Stimulated activated naive CD8-positive, alpha-beta T cell treated with anti-CD3 and anti-CD28 coated beads, Interleukin-15, Interleukin-2, amounts not matched to agents 100 U/mL and 50 U/mL, for 24 hours (primary cell): ENCODE measurements at regions not wholly inside any gene's neighbourhood (a gene's known extent, or its start where the extent isn't known, plus 50 kb on each side); places are given as distances from the start of the nearest gene placed in this dataset.
"Not testable (repeated sequence)": the region's sequence is repeated elsewhere in the genome, so short reads cannot be mapped to it uniquely, and the experiment has no call there.

Experiments used
- ATAC-seq: fragments of 150-1000 bp; cut with Tn5 transposase; one replicate; pipeline ENCODE4 v1.10.0; 2021
- DNase-seq: peaks from one replicate; pipeline ENCODE4 v3.0.0; 2021

DNA sequence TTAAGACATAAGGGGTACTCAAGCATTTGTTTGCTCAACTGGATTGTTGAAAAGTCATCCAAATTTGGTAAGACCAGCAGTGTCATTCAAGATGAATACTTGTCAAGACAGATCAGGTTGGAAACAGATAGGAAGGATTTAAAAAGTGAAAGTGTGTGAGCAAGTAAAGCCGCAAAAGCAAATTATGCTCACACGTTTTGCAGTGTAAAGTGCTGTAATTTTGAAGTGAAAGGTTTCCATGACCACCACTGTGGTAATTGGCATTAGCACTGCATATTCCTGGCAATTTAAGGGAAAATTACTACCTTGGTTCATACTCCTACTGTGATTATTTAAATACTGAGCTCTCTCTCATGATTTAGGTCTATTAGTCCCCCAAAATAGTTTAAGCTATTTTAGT is 704.1 kb upstream of the CCDC179 start:
- DNase-seq, result no peak
- ATAC-seq, result no peak

DNA sequence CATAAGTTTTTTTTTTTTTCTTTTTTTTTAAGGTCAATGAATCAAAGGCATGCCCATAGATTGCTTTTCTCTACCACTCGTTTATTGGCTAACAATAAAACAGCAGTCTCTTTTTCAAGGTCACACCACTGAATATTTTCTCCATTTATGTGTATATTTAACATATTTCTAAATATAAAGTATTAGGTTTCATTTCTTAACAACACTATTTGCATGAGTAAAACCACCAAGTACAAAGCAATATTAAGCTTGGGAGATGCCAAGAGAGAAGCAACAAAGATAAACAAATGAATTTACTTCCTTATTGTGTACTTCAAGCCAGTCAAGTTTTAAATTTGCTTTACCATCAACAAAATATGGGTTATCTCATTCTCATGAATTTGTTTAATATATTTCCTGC is 708.9 kb upstream of the CCDC179 start:
- DNase-seq, result no peak
- no peak for ATAC-seq

DNA sequence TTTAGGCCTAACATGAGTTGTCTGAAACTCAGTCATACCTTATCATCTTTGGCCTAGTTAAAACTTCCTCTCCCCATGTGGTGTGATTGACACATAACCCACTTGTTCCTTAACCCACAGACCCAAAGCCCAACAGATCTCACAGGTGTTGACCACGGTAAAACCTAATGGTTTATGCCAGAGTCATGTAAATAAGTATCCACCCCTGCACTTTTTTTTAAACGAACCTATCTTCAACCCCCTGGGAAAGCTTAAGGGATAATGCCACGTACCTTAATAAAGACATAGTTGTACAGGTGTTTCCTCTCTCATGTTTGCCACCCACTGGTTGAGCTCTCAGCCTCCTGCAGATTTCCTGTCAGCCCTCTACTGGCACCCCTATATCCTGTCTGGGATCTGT is 709.3 kb upstream of the CCDC179 start:
- ATAC-seq, result no peak
- DNase-seq, result no peak

DNA sequence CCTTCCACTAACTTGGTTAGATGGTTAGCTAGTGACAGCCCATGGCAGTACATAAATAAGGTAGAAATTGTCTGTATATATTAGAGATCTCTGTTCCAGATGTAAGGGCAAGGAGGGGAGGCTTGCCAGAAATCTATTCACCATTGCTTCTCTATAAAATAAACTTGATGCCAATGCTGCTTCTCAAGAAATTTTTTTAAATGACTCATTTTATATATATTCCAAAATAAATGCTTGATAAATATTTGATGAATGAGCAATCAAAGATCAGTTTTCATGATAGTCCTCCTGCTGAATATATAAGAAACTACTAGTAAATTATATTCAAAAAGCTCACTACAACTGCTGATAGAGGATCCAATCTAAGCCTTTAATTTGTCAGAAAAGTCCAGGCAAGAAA is 710.6 kb upstream of the CCDC179 start:
- ATAC-seq (no peak), DNase-seq (no peak)

DNA sequence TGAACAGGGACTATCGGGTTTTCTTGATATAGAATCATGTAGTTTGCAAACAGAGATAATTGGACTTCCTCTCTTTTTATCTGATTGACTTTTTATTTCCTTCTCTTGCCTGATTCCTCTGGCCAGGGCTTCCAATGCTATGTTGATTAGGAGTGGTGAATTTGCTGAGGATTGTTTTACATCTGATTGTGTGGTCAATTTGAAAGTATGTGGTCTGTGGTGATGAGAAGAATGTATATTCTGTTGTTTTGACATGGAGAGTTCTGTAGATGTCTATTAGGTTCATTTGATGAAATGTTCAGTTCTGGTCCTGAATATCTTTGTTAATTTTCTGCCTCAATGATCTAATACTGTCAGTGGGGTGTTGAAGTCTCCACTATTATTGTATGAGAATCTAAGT is 713.2 kb upstream of the CCDC179 start:
- no peak for ATAC-seq
- DNase-seq, result no peak

DNA sequence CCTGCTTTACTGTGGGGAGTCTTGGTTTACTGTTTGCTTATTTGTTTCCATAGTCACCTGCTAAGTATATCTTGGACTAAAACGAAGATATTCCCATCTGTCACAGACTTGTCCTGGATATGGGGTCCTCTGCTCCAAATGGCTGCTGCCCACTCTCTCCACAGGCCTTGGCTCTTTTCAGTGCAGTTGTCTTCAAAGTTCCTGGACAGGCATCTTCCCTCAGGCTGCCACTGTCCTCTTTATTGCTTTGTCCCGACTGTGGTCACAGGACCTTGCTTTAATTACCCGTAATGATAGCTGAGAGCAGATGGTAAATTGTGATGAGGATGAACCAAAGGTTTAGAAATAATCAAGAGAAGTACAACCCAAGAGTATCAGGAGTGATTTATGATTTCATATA is 713.9 kb upstream of the CCDC179 start:
- no peak for ATAC-seq
- DNase-seq, result no peak

DNA sequence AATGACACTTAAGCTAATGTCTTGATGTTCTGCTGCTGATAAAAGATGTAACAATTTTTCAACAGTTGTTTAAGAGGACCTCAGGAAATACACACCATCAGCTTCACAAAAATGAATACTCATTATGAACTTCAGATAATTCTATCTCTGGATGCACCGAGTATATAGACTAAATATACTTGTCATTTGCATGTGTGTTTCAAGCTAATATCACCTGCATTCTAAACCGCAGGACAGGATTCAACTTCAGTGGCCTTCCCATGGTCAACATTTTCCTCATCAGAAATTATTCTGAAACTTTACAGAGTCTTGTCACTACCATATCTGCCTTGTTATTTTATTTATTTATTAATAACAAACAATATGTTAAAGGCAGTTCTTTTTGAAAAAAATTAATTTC is 717.0 kb upstream of the CCDC179 start:
- DNase-seq (no peak), ATAC-seq (no peak)

DNA sequence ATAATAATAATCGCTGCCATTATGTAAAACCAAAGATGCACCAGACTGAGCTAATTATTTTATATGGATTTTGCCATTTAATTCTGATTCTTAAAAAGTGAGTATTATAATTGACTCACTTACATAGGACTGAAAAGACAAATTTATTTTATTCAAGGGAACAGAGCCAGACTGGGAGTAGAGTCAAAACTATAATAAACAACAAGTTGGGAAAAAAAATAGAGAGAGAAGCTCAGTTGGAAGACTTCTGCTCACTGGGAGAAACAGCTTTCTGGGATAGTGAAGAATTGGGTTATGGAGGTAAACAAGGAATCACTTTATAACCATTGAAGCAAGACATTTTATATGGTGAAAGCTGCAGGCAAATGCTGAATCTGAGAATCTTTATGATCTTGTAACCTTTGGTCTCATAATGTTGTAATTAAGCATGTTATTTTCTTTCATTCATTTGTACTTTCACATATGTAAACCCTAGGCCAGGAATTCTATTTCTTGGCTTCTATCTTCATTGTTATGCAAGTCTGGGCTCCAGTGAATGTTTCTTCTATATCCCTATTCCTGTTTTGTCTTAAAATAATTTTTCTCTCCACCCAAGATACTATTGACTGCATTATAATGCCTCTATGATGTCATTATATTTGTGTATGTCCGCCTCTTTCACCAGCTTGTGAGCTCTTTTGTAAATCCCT is 725.3 kb upstream of the CCDC179 start:
- DNase-seq, result no peak
- ATAC-seq, result no peak

DNA sequence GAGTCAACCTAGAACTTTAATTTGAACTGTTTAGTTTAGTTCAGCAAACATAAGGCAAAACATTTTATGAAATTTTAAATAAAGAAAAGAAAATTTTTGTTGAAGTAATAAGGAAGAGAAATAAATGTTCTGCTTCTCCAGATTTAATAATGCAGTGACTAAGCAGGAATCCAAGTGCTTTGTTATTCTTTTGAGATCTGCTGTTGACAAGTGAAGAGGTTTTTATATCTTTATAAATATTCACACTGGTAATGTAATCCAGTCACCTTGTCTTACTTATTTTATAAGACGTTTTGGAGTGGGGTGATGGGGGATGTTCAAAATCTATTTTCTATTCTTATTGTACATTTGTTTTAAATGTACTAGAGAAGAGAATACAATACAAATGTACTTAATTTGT is 725.9 kb upstream of the CCDC179 start:
- DNase-seq, result no peak
- no peak for ATAC-seq

DNA sequence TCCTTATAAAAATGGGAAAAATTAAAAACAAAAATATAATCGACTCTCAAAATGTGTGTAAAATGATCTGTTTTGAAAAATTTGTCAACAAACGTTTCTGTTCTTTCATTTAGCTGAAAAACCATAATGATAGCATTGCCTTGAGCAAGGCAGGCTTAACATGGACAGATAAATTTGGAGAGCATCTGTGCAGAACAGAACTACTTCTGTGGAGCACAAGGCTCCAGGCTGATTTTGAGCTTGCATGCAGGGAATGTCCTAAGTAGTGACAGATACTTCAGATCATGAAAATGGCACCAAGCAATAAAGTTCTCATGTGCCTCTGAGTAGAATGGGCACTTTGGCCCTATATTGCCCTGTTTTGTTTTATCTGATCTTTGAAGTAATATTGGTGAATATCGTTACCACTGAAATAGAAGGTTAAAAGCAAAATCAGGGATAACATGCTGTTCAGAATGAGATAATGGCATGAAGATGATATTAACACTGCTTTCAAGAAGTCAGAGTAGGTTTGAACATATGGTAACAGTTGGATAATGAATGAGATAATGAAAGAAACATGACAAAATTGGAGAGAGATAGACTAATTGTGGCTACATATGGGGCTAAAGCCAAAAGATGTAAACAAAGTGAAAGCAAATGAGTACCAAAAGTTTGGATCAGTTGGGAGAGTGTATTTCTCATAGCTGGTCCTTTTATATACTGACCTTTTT is 730.5 kb upstream of the CCDC179 start:
- ATAC-seq (no peak), DNase-seq (no peak)

DNA sequence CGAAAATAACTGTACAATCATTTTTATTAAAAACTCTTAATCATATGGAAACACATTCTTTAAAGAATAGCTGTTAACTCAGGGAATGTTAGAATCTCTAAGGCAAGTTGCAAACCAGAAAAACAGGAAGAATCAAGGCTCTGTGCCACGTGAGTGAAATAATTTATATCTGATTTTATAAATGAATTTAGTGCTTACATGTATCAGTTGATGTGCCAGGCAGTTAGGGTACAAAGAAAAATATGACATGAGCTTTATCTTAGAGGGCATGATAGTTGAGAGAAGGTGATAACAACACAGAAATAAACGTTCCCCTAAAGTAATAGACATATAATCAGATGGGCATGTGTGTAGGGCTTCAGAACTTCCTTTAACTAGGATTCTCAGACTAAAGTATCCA is 734.5 kb upstream of the CCDC179 start:
- no peak for DNase-seq
- ATAC-seq, result no peak

DNA sequence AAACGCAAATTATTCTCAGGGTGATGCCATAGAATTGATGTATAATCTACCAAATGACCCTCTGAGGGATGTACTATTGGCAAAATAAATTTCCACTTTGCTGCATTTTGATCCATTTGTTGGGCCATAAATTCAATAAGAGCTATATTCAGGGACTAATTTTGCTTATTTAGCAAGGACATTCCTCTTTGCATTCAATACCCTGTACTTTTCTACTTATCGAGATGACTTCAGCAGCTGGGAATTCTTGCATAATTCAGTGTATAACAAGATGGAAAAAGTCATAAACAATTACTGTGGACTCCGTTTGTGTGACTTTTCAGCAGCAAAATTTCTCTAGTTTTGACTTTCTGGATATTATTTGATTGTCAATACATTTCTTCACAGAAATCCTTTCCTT is 744.7 kb upstream of the CCDC179 start:
- ATAC-seq (no peak), DNase-seq (no peak)

DNA sequence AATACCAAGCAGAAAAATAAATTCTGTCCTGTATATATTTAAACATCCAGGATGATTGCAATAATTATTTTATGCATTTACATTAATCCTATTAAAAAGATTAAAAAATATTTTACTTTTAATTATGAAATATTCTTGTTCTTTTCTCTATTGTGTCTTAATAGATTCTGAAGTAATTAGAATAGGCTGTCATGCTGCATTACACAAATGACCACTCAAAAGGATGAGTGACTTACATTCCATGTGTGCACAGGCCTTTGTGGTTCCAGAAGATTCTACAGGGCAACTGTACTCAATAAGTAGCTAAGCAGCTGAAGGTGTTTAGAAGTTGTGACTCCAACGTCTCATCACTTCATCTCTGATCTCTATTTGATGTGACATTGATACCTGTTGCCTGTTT is 745.9 kb upstream of the CCDC179 start:
- no peak for ATAC-seq
- no peak for DNase-seq

DNA sequence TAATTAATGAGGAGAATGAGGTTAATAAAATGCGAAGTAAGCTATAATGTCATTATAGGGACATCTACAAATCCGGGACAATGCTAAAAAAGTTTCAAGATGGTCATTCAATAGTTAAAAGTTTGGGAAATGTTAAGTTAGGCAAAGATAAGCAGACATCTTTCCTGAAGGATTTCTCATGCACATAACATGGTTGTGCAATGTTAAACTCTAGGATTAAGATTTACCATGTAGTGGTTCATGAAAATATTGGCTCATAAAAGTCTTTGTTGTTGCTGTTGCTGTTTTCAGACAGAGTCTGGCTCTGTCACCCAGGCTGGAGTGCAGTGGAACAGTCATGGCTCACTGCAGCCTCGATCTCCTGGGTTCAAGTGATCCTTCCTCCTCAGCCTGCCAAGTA is 751.5 kb upstream of the CCDC179 start:
- ATAC-seq, result no peak
- no peak for DNase-seq

DNA sequence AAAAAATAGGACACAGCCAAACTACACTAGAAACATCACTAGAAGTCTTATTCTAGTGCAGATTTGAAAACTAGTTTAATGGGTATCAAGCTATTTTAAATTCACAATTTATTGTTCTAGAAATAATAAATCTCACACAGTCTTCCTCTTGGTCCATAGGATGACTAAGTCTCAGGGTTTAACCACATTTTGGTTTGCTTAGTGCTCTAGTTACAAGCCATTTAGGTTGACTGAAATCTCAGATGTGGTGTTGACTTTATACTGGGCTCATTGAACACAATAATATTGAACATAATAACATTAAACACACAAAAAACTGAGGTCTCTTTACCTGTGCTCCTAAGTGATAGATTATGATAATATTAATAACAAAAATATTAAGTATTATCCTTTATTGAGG is 760.3 kb upstream of the CCDC179 start:
- no peak for ATAC-seq
- no peak for DNase-seq

DNA sequence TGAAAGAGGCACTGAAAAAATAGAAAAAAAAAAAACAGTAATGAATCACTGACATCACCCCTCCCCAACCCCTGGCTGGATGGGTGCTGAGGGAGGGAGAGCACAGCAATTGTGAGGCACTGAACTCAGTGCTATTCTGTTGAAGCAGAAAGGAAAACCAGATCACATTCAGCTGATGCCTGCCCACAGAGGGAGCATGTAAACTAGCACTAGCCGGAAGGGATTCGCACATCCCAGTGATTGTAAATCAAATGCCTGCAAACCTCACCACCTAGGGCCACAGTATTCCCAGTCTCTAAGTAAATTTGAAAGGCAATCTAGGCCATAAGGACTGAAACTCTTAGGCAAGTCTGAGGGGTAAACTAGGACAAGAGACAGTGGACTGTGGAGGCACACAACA is 772.0 kb upstream of the CCDC179 start:
- ATAC-seq (no peak), DNase-seq (no peak)

DNA sequence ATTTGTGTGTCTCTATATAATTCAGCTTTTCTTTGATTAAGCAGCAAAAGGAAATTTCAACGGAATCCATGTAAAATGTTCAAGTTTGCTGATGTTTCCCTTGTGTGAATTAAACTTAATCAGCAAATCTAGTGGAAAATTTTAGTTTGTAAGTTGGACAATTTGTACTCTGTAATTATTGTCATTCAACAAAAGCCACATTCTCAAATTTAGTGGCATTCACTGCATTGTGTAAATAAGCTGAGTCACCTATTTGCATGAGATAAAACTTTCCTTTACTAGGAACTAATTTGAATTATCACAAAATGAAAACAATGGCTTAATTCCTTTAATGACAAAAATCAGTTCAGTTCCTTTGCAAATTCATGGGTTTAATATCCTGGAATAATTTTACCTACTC is 784.2 kb upstream of the CCDC179 start:
- ATAC-seq, result no peak
- no peak for DNase-seq

DNA sequence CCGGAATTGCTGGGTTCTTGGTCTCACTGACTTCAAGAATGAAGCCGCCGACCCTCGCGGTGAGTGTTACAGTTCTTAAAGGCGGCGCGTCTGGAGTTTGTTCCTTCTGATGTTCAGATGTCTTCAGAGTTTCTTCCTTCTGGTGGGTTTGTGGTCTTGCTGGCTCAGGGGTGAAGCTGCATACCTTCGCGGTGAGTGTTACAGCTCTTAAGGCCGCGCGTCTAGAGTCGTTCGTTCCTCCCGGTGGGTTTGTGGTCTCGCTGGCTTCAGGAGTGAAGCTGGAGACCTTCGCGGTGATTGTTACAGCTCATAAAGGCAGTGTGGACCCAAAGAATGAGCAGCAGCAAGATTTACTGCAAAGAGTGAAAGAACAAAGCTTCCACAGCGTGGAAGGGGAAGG is 792.1 kb upstream of the CCDC179 start:
- ATAC-seq, result not testable (repeated sequence)

DNA sequence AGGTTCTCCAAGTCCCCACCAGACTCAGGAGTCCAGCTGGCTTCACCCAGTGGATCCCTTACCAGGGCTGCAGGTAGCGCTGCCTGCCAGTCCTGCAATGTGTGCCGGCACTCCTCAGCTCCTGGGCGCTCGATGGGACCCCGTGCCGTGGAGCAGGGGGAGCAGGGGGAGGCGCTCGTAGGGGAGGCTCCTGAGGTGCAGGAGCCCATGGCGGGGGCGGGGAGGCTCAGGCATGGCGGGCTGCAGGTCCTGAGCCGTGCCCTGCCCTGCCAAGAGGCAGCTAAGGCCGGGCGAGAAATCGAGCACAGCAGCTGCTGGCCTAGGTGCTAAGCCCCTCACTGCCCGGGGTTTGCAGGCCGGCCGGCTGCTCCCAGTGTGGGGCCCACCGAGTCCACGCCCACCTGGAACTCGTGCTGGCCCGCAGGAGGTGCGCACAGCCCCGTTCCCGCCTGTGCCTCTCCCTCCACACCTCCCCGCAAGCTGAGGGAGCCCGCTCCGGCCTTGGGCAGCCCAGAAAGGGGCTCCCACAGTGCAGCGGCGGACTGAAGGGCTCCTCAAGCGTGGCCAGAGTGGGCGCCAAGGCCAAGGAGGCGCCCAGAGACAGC is 792.9 kb upstream of the CCDC179 start:
- ATAC-seq (no peak), DNase-seq (no peak)

More for the DNA sequence above, 792.1 kb upstream of the CCDC179 start:
- DNase-seq, result not testable (repeated sequence)

DNA sequence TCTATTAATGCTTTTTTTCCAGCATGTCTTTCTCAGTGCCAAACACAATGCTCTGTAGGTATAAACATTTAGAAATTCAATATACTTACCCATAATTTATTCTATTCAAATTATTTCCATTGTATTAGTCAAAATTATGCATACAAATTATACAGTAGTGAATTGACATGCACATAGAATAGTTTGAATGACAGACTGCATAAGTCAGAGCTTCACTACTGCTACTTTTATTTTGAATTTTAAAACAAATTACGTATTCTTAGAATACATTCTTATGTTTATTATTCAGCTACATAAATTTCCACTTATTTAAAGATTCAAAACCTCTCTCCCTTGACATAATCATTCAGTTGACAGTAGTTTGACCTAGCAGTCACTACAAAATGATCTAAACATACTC is 808.0 kb upstream of the CCDC179 start:
- no peak for DNase-seq

DNA sequence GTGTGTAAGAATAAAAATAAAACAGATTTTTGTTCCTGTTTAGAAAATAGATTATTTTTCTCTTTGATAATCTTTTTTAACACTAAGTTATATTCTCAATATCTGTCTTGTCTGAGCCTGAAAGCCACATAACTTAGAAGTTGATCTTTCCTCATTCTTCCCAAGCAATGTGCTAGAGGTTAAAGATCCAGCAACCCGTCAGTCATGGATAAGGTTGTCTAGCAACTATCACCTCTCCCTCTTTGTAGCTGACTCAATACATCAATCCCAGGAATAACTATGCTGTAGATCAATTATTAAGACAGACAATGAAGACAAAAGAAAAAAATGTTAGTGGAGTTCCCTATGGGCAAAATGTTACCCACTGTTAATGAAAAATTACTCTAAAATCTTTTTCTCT is 813.1 kb upstream of the CCDC179 start:
- ATAC-seq, result no peak
- DNase-seq, result no peak

More for the DNA sequence above, 808.0 kb upstream of the CCDC179 start:
- no peak for ATAC-seq

DNA sequence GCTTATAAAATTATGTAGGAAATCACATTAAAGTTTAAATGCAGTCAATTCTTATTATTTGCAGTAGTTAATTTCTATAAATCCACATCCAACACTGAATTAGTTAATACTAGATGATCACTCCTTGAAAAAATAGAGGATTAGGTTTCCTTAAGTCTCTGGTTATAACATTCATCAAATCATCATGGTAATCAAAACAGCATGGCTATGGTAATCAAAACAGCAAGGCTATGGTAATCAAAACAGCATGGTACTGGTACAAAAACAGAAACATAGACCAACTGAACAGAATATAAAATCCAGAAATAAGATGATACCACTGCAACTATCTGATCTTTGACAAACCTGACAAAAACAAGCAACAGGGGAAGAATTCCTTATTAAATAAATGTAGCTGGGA is 814.6 kb upstream of the CCDC179 start:
- no peak for DNase-seq

DNA sequence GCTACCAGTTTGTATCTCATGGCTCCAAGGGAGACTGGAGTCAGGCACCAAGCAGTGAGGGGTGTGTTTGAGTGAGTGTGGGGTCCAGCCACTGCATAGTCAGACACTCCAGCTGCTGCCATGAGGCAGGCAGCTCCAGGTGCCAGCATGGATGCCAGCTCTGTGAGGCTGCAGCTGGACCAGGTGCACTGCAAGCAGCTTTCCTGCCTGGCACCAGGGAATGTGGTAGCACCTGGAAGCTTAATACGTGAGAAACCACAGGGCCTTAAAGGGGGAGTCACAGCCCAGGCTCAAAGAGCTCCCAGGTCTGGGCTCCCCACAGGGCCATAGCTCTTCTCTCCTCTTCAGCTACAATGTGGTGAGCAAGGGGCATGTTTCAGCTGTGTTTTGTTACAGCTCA is 817.8 kb upstream of the LUZP2 start:
- ATAC-seq (no peak), DNase-seq (no peak)

More for the DNA sequence above, 814.6 kb upstream of the CCDC179 start:
- ATAC-seq, result no peak

DNA sequence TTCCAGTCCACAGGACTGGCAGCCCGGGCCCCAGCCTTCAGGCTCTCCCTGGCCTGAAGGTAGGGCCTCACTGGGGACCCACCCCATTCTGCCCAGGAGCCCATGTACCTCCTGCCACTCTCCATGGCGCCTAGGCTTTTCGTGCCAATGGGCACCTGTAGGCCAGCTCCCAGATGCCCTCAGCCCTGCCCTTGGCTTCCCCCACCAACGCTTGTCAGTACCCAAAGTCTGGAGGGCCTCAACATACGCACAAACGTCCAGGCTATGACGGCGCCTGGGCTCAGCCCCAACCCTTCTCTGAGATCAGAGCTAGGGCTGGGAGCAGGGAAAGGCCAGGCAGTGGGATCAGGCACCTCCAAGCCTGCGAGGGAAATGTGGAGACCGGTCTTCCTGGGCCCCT is 816.9 kb upstream of the LUZP2 start:
- DNase-seq (no peak), ATAC-seq (no peak)
